ENCODE measurements at regions not wholly inside any gene's neighbourhood (a gene's known extent, or its start where the extent isn't known, plus 50 kb on each side); places are given as distances from the start of the nearest gene placed in this dataset.

DNA sequence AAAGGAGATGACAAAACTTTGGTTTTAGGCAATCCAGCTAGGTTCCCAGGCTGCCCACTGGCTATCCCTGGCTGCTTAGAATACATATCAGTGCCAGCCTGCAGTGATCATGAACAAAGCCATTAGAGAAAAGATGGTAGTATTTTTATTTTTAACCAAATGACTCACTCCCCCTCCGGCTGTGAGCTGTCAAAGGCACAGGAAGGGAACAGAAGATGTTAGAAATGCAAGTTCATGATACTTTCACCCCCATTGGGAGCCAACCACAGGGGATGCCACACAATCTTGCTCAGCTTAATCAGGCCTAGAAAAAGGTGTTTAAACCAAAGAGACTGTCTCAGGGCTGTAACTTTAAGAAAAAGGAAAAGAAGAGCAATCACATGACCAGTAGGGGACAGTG, 70.3 kb upstream of the ASTN2 start:
- Histone ChIP-seq H2BK120ac (replicated peaks; ENCODE audit: low read depth, low read length) (no peak overlapping the region), H3K56ac (replicated peaks; ENCODE audit: insufficient read length, low read depth, low read length) (no peak overlapping the region), H3K27ac (ENCODE audit: low read depth, low read length) (no peak overlapping the region), H3K4ac (replicated peaks; ENCODE audit: insufficient read length, low read depth, low read length) (no peak overlapping the region), H3K23ac (ENCODE audit: insufficient read length) (no peak overlapping the region), H2AK5ac (ENCODE audit: low read depth, low read length) (no peak overlapping the region), H2BK5ac (ENCODE audit: low read depth, low read length) (no peak overlapping the region), H2BK12ac (ENCODE audit: low read depth, low read length) (no peak overlapping the region), H3K4me1 (replicated peaks in 1 of 4; ENCODE audit: control insufficient read depth in 3 of 4, insufficient read depth in 4 of 4, low read length in 3 of 4) (peaks cover 0 to 8% (median 0%) of the 10 kb centered on the region in 4 experiments; a peak in 3 of 7 replicates), H4K20me1 (replicated peaks in 1 of 2; ENCODE audit: control insufficient read depth in 1 of 2, insufficient read depth in 2 of 2, low read length in 2 of 2) (no peaks in the 10 kb centered on the region), H3K9me3 (ENCODE audit: insufficient read depth in 2 of 2, low read depth in 1 of 2, low read length in 1 of 2) (no peaks in the 10 kb centered on the region), H2BK20ac (ENCODE audit: low read length) (no peak overlapping the region), H4K5ac (ENCODE audit: insufficient read length, low read depth, low read length) (no peak overlapping the region), H3K27me3 (replicated peaks in 1 of 4; ENCODE audit: control insufficient read depth in 3 of 4, extremely low read depth in 1 of 4, insufficient read depth in 3 of 4, low read length in 3 of 4) (no peaks in the 10 kb centered on the region), H4K91ac (replicated peaks; ENCODE audit: insufficient read length, low read length) (no peak overlapping the region), H3K36me3 (ENCODE audit: control insufficient read depth in 2 of 4, insufficient read depth in 4 of 4, low read length in 3 of 4) (no peaks in the 10 kb centered on the region), H3K79me1 (ENCODE audit: low read depth, low read length) (no peaks in the 10 kb centered on the region), H3K4me2 (ENCODE audit: insufficient read depth in 1 of 2, low read depth in 2 of 2, low read length in 2 of 2) (peak overlapping the region; percentile 5 to 39), H3K4me3 (ENCODE audit: extremely low read depth in 1 of 4, insufficient read depth in 2 of 4, low read depth in 3 of 4, low read length in 4 of 4) (peak overlapping the region in 1 of 4 experiments; percentile 2; a peak in 1 of 8 replicates), H4K8ac (ENCODE audit: extremely low read depth, insufficient read depth, low read length) (no peak overlapping the region), H2AFZ (ENCODE audit: low read length) (no peak overlapping the region), H3K79me2 (ENCODE audit: control insufficient read depth in 1 of 2, insufficient read depth in 2 of 2, low read length in 2 of 2) (no peaks in the 10 kb centered on the region), H3K23me2 (ENCODE audit: low read depth, low read length) (no peaks in the 10 kb centered on the region), H3K14ac (ENCODE audit: insufficient read length) (no peak overlapping the region), H3K9ac (replicated peaks in 1 of 4; ENCODE audit: extremely low read depth in 1 of 4, low read depth in 3 of 4, low read length in 3 of 4) (no peak overlapping the region), H2BK15ac (ENCODE audit: low read length) (no peak overlapping the region), H3K18ac (ENCODE audit: extremely low read depth, low read length) (no peak overlapping the region)
- DNase-seq (ENCODE audit: low read depth in 1 of 2, low spot score in 2 of 2) (peak in 1 of 2 experiments; percentile 34), FAIRE-seq (peak; percentile 68)
- 54% methylated on average over 1 of the region's 1 CpG; no CpG with 5 or more reads in 1 of the 2 experiments for WGBS, 2 experiments (ENCODE audit: extremely low coverage in 1 of 2, insufficient coverage in 1 of 2, insufficient read length in 1 of 2, insufficient replicate concordance in 2 of 2, low coverage in 1 of 2, low lambda C conversion rate in 2 of 2, missing lambda C conversion rate in 1 of 2)
- POLR2A ChIA-PET (ENCODE audit: partially characterized antibody): no interaction called here
- CTCF ChIA-PET (ENCODE audit: partially characterized antibody): interaction anchor here (0.7 to 2.4 kb wide), 8 partner anchors 9 to 341 kb away, joined by 3 to 7 read pairs (median 4); no protein-coding TSS in a partner anchor
- TF ChIP-seq ATF2 (IDR thresholded peaks at IDR 0.05; ENCODE audit: low read length) (peak; percentile 39; the same call in 1 of the 2 replicates), JUND (IDR thresholded peaks at IDR 0.05; ENCODE audit: low read length) (peak; percentile 75), SIRT6 (IDR thresholded peaks at IDR 0.05; ENCODE audit: low read length) (no peak), HDAC2 (IDR thresholded peaks at IDR 0.05; ENCODE audit: borderline replicate concordance in 1 of 2, low read depth in 2 of 2, low read length in 2 of 2) (0 out of 4 replicates have a peak, but pooled peaks of 1 of the 2 experiments have one; percentile 25), RFX5 (IDR thresholded peaks at IDR 0.05; ENCODE audit: borderline replicate concordance, low read depth, low read length) (no peak)
